PC-9 (cell line): ENCODE measurements at regions not wholly inside any gene's neighbourhood (a gene's known extent, or its start where the extent isn't known, plus 50 kb on each side); places are given as distances from the start of the nearest gene placed in this dataset.

Source experiments
- CTCF ChIP-seq: fragments of 200-600 bp; sonication (generic); conservative IDR thresholded peaks from 2 replicates; pipeline ENCODE4 v1.6.1; 2017; ENCODE audit warnings: mixed run types, antibody characterized with exemption, mild to moderate bottlenecking, moderate library complexity
- EZH2 ChIP-seq: fragments of 200-600 bp; sonication (generic); IDR thresholded peaks from 2 replicates; pipeline ENCODE4 v1.8.0; 2017; ENCODE audit warnings: antibody characterized with exemption, low read depth

DNA sequence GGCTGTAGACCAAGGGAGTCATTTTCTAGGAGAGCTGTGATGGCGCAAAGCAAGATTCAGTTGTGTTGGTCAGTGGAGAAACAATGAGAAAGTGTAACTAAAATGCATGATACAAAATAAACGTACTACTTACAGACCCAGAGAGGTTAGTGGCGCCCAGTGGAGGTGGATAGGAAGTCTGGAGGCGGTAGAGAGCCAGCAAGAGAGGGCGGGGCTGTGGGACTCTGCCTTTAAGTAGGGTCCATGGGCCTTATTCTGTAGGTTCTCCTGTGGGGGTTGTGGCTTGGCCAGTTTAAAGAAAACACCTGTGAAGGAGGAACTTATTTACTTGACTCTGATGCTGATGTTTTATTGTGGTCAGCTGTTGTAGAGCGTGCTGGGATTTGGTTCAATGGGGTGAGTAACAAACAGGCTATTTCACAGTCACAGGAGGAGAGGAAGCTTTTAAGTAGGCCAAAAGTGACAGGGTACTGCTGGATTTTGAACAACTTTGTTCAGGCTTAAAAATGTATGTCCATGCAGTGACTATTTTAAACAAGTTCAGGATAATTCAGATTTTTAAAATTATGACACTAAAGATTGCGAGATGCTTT lies 1097.7 kb downstream of the TMTC2 start:
- TF ChIP-seq CTCF (no peak), EZH2 (no peak)
